Parathyroid adenoma (tissue), 2 donors: ENCODE measurements at regions not wholly inside any gene's neighbourhood (a gene's known extent, or its start where the extent isn't known, plus 50 kb on each side); places are given as distances from the start of the nearest gene placed in this dataset.
"Not testable (repeated sequence)": the region's sequence is repeated elsewhere in the genome, so short reads cannot be mapped to it uniquely, and the experiment has no call there.

Experiments used
- H2AFZ ChIP-seq: fragments of 300-600 bp; sonication (generic); one replicate; pipeline ENCODE4 v1.7.0; 2017; ENCODE audit warnings: antibody characterized with exemption, mild to moderate bottlenecking
- H3K27ac ChIP-seq: fragments of 300-600 bp; sonication (generic); one replicate; pipeline ENCODE4 v1.7.0; 2017
- H3K27me3 ChIP-seq: fragments of 300-600 bp; sonication (generic); one replicate; pipeline ENCODE4 v1.7.0; 2017; ENCODE audit warnings: low read length; ENCODE audit not compliant: control insufficient read depth, insufficient read depth
- H3K36me3 ChIP-seq: fragments of 300-600 bp; sonication (generic); one replicate; pipeline ENCODE4 v1.7.0; 2017; ENCODE audit warnings: low read length; ENCODE audit not compliant: control insufficient read depth, insufficient read depth
- H3K4me1 ChIP-seq: fragments of 300-600 bp; sonication (generic); one replicate; pipeline ENCODE4 v1.7.0; 2017; ENCODE audit warnings: control low read depth
- H3K4me2 ChIP-seq: fragments of 300-600 bp; sonication (generic); one replicate; pipeline ENCODE4 v1.7.0; 2017; ENCODE audit warnings: low read length
- H3K4me3 ChIP-seq: fragments of 300-600 bp; sonication (generic); one replicate; pipeline ENCODE4 v1.7.0; 2017; ENCODE audit warnings: low read depth, low read length
- H3K79me2 ChIP-seq: fragments of 300-600 bp; sonication (generic); one replicate; pipeline ENCODE4 v1.7.0; 2017; ENCODE audit warnings: control low read depth
- H3K9ac ChIP-seq: fragments of 300-600 bp; sonication (generic); one replicate; pipeline ENCODE4 v1.7.0; 2017; ENCODE audit warnings: mild to moderate bottlenecking
- H3K9me3 ChIP-seq: fragments of 300-600 bp; sonication (generic); one replicate; pipeline ENCODE4 v1.7.0; 2017; ENCODE audit warnings: low read length; ENCODE audit not compliant: control insufficient read depth
- CTCF ChIP-seq: fragments of 300-600 bp; sonication (generic); IDR thresholded peaks from one replicate; pipeline ENCODE4 v1.7.0; 2017; ENCODE audit warnings: antibody characterized with exemption, mild to moderate bottlenecking
- donor health status: primary hyperparathyroidism.

GRCh38 chr16:5222761-5223160, 125.2 kb upstream of the EEF2KMT start:
- Histone ChIP-seq H3K4me1 (no peaks in the 10 kb centered on the region), H3K79me2 (no peaks in the 10 kb centered on the region), H3K9me3 (no peaks in the 10 kb centered on the region), H3K27me3 (no peaks in the 10 kb centered on the region), H3K4me2 (no peak overlapping the region), H2AFZ (no peak overlapping the region), H3K36me3 (no peaks in the 10 kb centered on the region), H3K27ac (no peak overlapping the region), H3K4me3 (no peak overlapping the region), H3K9ac (no peak overlapping the region)
- TF ChIP-seq CTCF = no peak

- H3K27ac ChIP-seq, H3K27me3 ChIP-seq, H2AFZ ChIP-seq, H3K4me2 ChIP-seq, H3K79me2 ChIP-seq, H3K9ac ChIP-seq, H3K4me3 ChIP-seq, H3K4me1 ChIP-seq, H3K36me3 ChIP-seq, H3K9me3 ChIP-seq: not testable (repeated sequence)
Observed at GRCh38 chr16:5221831-5222230, 124.2 kb upstream of the EEF2KMT start.

DNA sequence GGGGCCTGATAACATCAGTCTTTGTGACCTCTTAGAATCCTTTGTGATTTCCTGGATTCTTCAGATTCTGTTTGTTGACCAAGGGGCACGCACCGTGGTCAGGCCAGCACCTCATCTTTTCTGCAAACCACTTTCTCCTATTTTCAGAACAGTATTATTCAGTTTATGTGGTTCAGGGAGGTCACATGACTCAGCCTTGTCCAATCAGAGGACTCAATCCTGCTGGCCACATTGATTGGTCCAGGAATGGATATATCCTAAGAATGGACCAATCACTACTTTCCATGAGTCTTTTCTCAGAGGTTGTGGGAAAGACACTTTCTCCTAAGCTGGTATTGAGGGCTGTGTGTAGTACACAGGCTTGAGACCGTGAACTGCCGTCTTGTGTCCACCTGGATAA, 123.1 kb upstream of the EEF2KMT start:
- no peaks in the 10 kb centered on the region for H3K27me3 ChIP-seq
- TF ChIP-seq CTCF = no peak

DNA sequence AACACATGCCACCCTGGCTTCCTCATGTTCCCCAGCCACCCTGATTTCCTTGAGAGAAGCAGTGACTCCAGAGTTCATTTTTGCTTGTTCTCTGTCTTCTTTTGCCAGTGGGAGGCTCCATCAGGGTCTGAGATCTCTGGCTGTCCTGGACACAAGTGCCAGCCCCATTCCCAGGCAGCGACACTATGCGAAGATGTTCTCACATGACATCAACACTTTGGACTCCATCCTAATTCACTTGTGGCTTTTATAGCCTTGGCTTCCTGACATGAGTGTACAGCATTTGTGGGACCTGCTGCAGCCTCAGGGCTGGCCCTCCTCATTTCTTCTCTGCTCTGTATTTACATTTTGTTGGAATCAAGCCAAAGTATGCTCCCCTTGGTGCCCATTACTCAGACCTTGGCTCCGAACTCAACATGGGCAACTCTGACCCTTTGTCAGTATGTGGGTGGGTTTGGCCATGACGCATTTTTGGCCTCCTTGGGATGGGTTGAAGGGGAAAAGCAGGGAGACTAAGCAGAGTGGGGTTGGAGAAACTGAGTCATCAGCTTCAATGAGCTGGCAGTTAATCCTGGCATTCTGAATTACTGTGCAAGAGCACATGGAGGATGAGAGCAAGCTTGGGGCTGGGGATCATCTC, 119.0 kb upstream of the EEF2KMT start:
- no peaks in the 10 kb centered on the region for H3K9me3 ChIP-seq
- H3K4me2 ChIP-seq = no peak overlapping the region
- no peaks in the 10 kb centered on the region for H3K79me2 ChIP-seq
- H3K36me3 ChIP-seq = no peaks in the 10 kb centered on the region
- H2AFZ ChIP-seq = no peak overlapping the region
- no peak for TF ChIP-seq CTCF
- no peak overlapping the region for H3K4me3 ChIP-seq
- no peaks in the 10 kb centered on the region for H3K4me1 ChIP-seq
- no peak overlapping the region for H3K27ac ChIP-seq
- no peaks in the 10 kb centered on the region for H3K27me3 ChIP-seq
- no peak overlapping the region for H3K9ac ChIP-seq

More for the DNA sequence above, 123.1 kb upstream of the EEF2KMT start:
- Histone ChIP-seq H3K4me2 (no peak overlapping the region), H3K27ac (no peak overlapping the region), H3K4me3 (no peak overlapping the region), H2AFZ (no peak overlapping the region), H3K36me3 (no peaks in the 10 kb centered on the region), H3K79me2 (no peaks in the 10 kb centered on the region), H3K4me1 (no peaks in the 10 kb centered on the region), H3K9ac (no peak overlapping the region), H3K9me3 (no peaks in the 10 kb centered on the region)

GRCh38 chr16:5215901-5216300, 118.3 kb upstream of the EEF2KMT start:
- H3K9me3 ChIP-seq = no peaks in the 10 kb centered on the region
- no peak overlapping the region for H3K4me3 ChIP-seq
- no peaks in the 10 kb centered on the region for H3K36me3 ChIP-seq
- H2AFZ ChIP-seq = no peak overlapping the region
- H3K9ac ChIP-seq = no peak overlapping the region
- H3K4me1 ChIP-seq = no peaks in the 10 kb centered on the region
- H3K27ac ChIP-seq = no peak overlapping the region
- no peak overlapping the region for H3K4me2 ChIP-seq
- no peaks in the 10 kb centered on the region for H3K79me2 ChIP-seq
- no peaks in the 10 kb centered on the region for H3K27me3 ChIP-seq
- TF ChIP-seq CTCF = no peak
